Activated T-cell treated with anti-CD3 and anti-CD28 coated beads, Interleukin-2, amount 50 U/mL, for 4 hours (primary cell): ENCODE measurements at regions not wholly inside any gene's neighbourhood (a gene's known extent, or its start where the extent isn't known, plus 50 kb on each side); places are given as distances from the start of the nearest gene placed in this dataset.

ENCODE experiments used
- ATAC-seq, 2 donors: fragments of 200-7000 bp; cut with Tn5 transposase; one replicate each; pipeline ENCODE4 v1.10.0; 2021
- DNase-seq: peaks from one replicate; pipeline ENCODE4 v3.0.0-alpha.2; 2020
- H3K27me3 Mint-ChIP-seq: one replicate; pipeline ENCODE4 v1.8.0; 2021; ENCODE audit warnings: low read depth, mixed read lengths
- H3K36me3 Mint-ChIP-seq: one replicate; pipeline ENCODE4 v1.8.0; 2022; ENCODE audit warnings: mixed read lengths; ENCODE audit not compliant: insufficient read depth
- H3K4me1 Mint-ChIP-seq: one replicate; pipeline ENCODE4 v1.8.0; 2021; ENCODE audit warnings: low read depth, mixed read lengths
- H3K4me3 Mint-ChIP-seq: one replicate; pipeline ENCODE4 v1.8.0; 2021; ENCODE audit warnings: mild to moderate bottlenecking, moderate library complexity, mixed read lengths
- H3K9me3 Mint-ChIP-seq: one replicate; pipeline ENCODE4 v1.8.0; 2021; ENCODE audit warnings: mixed read lengths

- Mint-ChIP-seq H3K4me1 (no peaks in the 10 kb centered on the region), H3K36me3 (no peaks in the 10 kb centered on the region), H3K4me3 (no peak overlapping the region), H3K9me3 (peaks cover 7% of the 10 kb centered on the region), H3K27me3 (no peaks in the 10 kb centered on the region)
- DNase-seq = no peak
- ATAC-seq = no peak
Measured at GRCh38 chr4:35464964-35465528, 779.3 kb downstream of the ARAP2 start.

- H3K27me3 Mint-ChIP-seq = no peaks in the 10 kb centered on the region
- H3K9me3 Mint-ChIP-seq = no peaks in the 10 kb centered on the region
- H3K36me3 Mint-ChIP-seq = no peaks in the 10 kb centered on the region
- no peaks in the 10 kb centered on the region for H3K4me1 Mint-ChIP-seq
- ATAC-seq = no peak
- no peak overlapping the region for H3K4me3 Mint-ChIP-seq
- no peak for DNase-seq
Measured at GRCh38 chr4:35491093-35491492, 753.2 kb downstream of the ARAP2 start.

GRCh38 chr4:35493977-35494376 lies 750.3 kb downstream of the ARAP2 start:
- H3K4me3 Mint-ChIP-seq = no peak overlapping the region
- H3K36me3 Mint-ChIP-seq = no peaks in the 10 kb centered on the region
- no peak for ATAC-seq
- H3K9me3 Mint-ChIP-seq = peaks cover 3% of the 10 kb centered on the region
- no peaks in the 10 kb centered on the region for H3K27me3 Mint-ChIP-seq
- DNase-seq = no peak
- no peaks in the 10 kb centered on the region for H3K4me1 Mint-ChIP-seq

- DNase-seq = no peak
- no peak for ATAC-seq
- Mint-ChIP-seq H3K4me1 (no peaks in the 10 kb centered on the region), H3K4me3 (no peak overlapping the region), H3K27me3 (no peaks in the 10 kb centered on the region), H3K36me3 (no peaks in the 10 kb centered on the region), H3K9me3 (peaks cover 3% of the 10 kb centered on the region)
Measured at GRCh38 chr4:35494955-35495354, 749.4 kb downstream of the ARAP2 start.

- Mint-ChIP-seq H3K9me3 (peaks cover 8% of the 10 kb centered on the region), H3K4me3 (no peak overlapping the region), H3K36me3 (no peaks in the 10 kb centered on the region), H3K27me3 (no peaks in the 10 kb centered on the region), H3K4me1 (no peaks in the 10 kb centered on the region)
- ATAC-seq (no peak), DNase-seq (no peak)
Measured at GRCh38 chr4:35500812-35501211, 743.5 kb downstream of the ARAP2 start.

- no peaks in the 10 kb centered on the region for H3K4me1 Mint-ChIP-seq
- H3K4me3 Mint-ChIP-seq = no peak overlapping the region
- peaks cover 12% of the 10 kb centered on the region for H3K9me3 Mint-ChIP-seq
- no peaks in the 10 kb centered on the region for H3K27me3 Mint-ChIP-seq
- no peaks in the 10 kb centered on the region for H3K36me3 Mint-ChIP-seq
- no peak for ATAC-seq
- DNase-seq = no peak
Measured at GRCh38 chr4:35503435-35503834, 740.9 kb downstream of the ARAP2 start.

- H3K4me1 Mint-ChIP-seq = no peaks in the 10 kb centered on the region
- ATAC-seq (no peak), DNase-seq (no peak)
- no peaks in the 10 kb centered on the region for H3K27me3 Mint-ChIP-seq
- no peak overlapping the region for H3K4me3 Mint-ChIP-seq
- no peaks in the 10 kb centered on the region for H3K36me3 Mint-ChIP-seq
- peaks cover 12% of the 10 kb centered on the region for H3K9me3 Mint-ChIP-seq
Measured at GRCh38 chr4:35506161-35506560, 738.2 kb downstream of the ARAP2 start.

- no peak for DNase-seq
- Mint-ChIP-seq H3K4me1 (no peaks in the 10 kb centered on the region), H3K4me3 (no peak overlapping the region), H3K9me3 (no peaks in the 10 kb centered on the region), H3K27me3 (no peaks in the 10 kb centered on the region), H3K36me3 (no peaks in the 10 kb centered on the region)
- ATAC-seq = no peak
Measured at GRCh38 chr4:35511851-35512250, 732.5 kb downstream of the ARAP2 start.

- H3K27me3 Mint-ChIP-seq = no peaks in the 10 kb centered on the region
- H3K4me1 Mint-ChIP-seq = no peaks in the 10 kb centered on the region
- ATAC-seq (no peak), DNase-seq (no peak)
- H3K9me3 Mint-ChIP-seq = no peaks in the 10 kb centered on the region
- H3K4me3 Mint-ChIP-seq = no peak overlapping the region
- H3K36me3 Mint-ChIP-seq = no peaks in the 10 kb centered on the region
Measured at GRCh38 chr4:35516102-35516501, 728.2 kb downstream of the ARAP2 start.

- Mint-ChIP-seq H3K27me3 (no peaks in the 10 kb centered on the region), H3K36me3 (no peaks in the 10 kb centered on the region), H3K4me1 (no peaks in the 10 kb centered on the region), H3K9me3 (peaks cover 4% of the 10 kb centered on the region), H3K4me3 (no peak overlapping the region)
- no peak for ATAC-seq
- no peak for DNase-seq
Measured at GRCh38 chr4:35520059-35520458, 724.3 kb downstream of the ARAP2 start.

GRCh38 chr4:35521682-35522081 lies 722.6 kb downstream of the ARAP2 start:
- no peak for DNase-seq
- ATAC-seq = no peak
- Mint-ChIP-seq H3K27me3 (no peaks in the 10 kb centered on the region), H3K4me1 (peaks cover 2% of the 10 kb centered on the region), H3K36me3 (no peaks in the 10 kb centered on the region), H3K4me3 (no peak overlapping the region), H3K9me3 (peaks cover 4% of the 10 kb centered on the region)

- Mint-ChIP-seq H3K36me3 (no peaks in the 10 kb centered on the region), H3K4me1 (peaks cover 2% of the 10 kb centered on the region), H3K9me3 (peaks cover 10% of the 10 kb centered on the region), H3K27me3 (no peaks in the 10 kb centered on the region), H3K4me3 (no peak overlapping the region)
- no peak for DNase-seq
- no peak for ATAC-seq
Measured at GRCh38 chr4:35525192-35525978, 718.9 kb downstream of the ARAP2 start.

- Mint-ChIP-seq H3K4me1 (peaks cover 2% of the 10 kb centered on the region), H3K27me3 (no peaks in the 10 kb centered on the region), H3K36me3 (no peaks in the 10 kb centered on the region), H3K9me3 (peaks cover 10% of the 10 kb centered on the region), H3K4me3 (no peak overlapping the region)
- ATAC-seq (no peak), DNase-seq (no peak)
Measured at GRCh38 chr4:35526456-35526855, 717.9 kb downstream of the ARAP2 start.

GRCh38 chr4:35534962-35535361 lies 709.4 kb downstream of the ARAP2 start:
- no peaks in the 10 kb centered on the region for H3K4me1 Mint-ChIP-seq
- H3K4me3 Mint-ChIP-seq = no peak overlapping the region
- peaks cover 5% of the 10 kb centered on the region for H3K9me3 Mint-ChIP-seq
- no peaks in the 10 kb centered on the region for H3K36me3 Mint-ChIP-seq
- no peak for ATAC-seq
- DNase-seq = no peak
- no peaks in the 10 kb centered on the region for H3K27me3 Mint-ChIP-seq

- Mint-ChIP-seq H3K4me1 (no peaks in the 10 kb centered on the region), H3K9me3 (peaks cover 13% of the 10 kb centered on the region), H3K4me3 (no peak overlapping the region), H3K36me3 (no peaks in the 10 kb centered on the region), H3K27me3 (no peaks in the 10 kb centered on the region)
- DNase-seq (no peak), ATAC-seq (no peak)
Measured at GRCh38 chr4:35538807-35539206, 705.5 kb downstream of the ARAP2 start.
